CD4-positive, CD25-positive, alpha-beta regulatory T cell (primary cell): ENCODE measurements at regions not wholly inside any gene's neighbourhood (a gene's known extent, or its start where the extent isn't known, plus 50 kb on each side); places are given as distances from the start of the nearest gene placed in this dataset.

Experiments
- ATAC-seq, 2 donors: fragments of 150-1000 bp; cut with Tn5 transposase; one replicate each; pipeline ENCODE4 v1.10.0; 2021; ENCODE audit warnings: low read depth in 2 of 2, moderate number of reproducible peaks in 2 of 2, moderate library complexity in 1 of 2
- DNase-seq, 3 donors: peaks; one replicate each; pipeline versions ENCODE4 v3.0.0 to v3.0.0-alpha.2; 2012 to 2022; ENCODE audit warnings: mixed read lengths in 1 of 3
- H3K27ac ChIP-seq: one replicate; pipeline ENCODE4 v1.7.0; 2013; ENCODE audit warnings: mild to moderate bottlenecking, low read length; ENCODE audit not compliant: insufficient read depth, poor library complexity, severe bottlenecking
- H3K27me3 ChIP-seq: one replicate; pipeline ENCODE4 v1.7.0; 2013; ENCODE audit warnings: low read length; ENCODE audit not compliant: control insufficient read depth, insufficient read depth
- H3K36me3 ChIP-seq: one replicate; pipeline ENCODE4 v1.7.0; 2013; ENCODE audit warnings: mild to moderate bottlenecking, low read length, moderate library complexity; ENCODE audit not compliant: control insufficient read depth, insufficient read depth
- H3K4me1 ChIP-seq: 2 replicates; pipeline ENCODE4 v1.7.0; 2013; ENCODE audit warnings: mild to moderate bottlenecking, low read length; ENCODE audit not compliant: insufficient read depth, control insufficient read depth, poor library complexity, severe bottlenecking
- H3K4me3 ChIP-seq: one replicate; pipeline ENCODE4 v1.7.0; 2013; ENCODE audit warnings: low read depth, mild to moderate bottlenecking, low read length, moderate library complexity
- H3K9me3 ChIP-seq, 2 experiments: 1 replicate in 1 of 2; 2 replicates in 1 of 2; pipeline ENCODE4 v1.7.0; 2013; ENCODE audit warnings: low read length in 2 of 2, mild to moderate bottlenecking in 1 of 2, moderate library complexity in 1 of 2; ENCODE audit not compliant: control insufficient read depth in 2 of 2
- H3K27ac Mint-ChIP-seq, 3 donors: one replicate each; pipeline ENCODE4 v1.8.0; 2020 to 2022; ENCODE audit warnings: mild to moderate bottlenecking in 3 of 3, mixed read lengths in 3 of 3, moderate library complexity in 2 of 3
- H3K27me3 Mint-ChIP-seq: one replicate; pipeline ENCODE4 v1.8.0; 2022; ENCODE audit warnings: mild to moderate bottlenecking, mixed read lengths
- H3K36me3 Mint-ChIP-seq: one replicate; pipeline ENCODE4 v1.8.0; 2020; ENCODE audit warnings: mixed read lengths
- H3K4me1 Mint-ChIP-seq, 4 donors: one replicate each; pipeline ENCODE4 v1.8.0; 2020 to 2022; ENCODE audit warnings: mixed read lengths in 4 of 4, mild to moderate bottlenecking in 1 of 4
- H3K4me3 Mint-ChIP-seq, 4 donors: one replicate each; pipeline ENCODE4 v1.8.0; 2020 to 2022; ENCODE audit warnings: mild to moderate bottlenecking in 4 of 4, mixed read lengths in 4 of 4, moderate library complexity in 3 of 4
- H3K9me3 Mint-ChIP-seq, 7 donors: one replicate each; pipeline ENCODE4 v1.8.0; 2020 to 2022; ENCODE audit warnings: mixed read lengths in 7 of 7, mild to moderate bottlenecking in 3 of 7, moderate library complexity in 2 of 7

DNA sequence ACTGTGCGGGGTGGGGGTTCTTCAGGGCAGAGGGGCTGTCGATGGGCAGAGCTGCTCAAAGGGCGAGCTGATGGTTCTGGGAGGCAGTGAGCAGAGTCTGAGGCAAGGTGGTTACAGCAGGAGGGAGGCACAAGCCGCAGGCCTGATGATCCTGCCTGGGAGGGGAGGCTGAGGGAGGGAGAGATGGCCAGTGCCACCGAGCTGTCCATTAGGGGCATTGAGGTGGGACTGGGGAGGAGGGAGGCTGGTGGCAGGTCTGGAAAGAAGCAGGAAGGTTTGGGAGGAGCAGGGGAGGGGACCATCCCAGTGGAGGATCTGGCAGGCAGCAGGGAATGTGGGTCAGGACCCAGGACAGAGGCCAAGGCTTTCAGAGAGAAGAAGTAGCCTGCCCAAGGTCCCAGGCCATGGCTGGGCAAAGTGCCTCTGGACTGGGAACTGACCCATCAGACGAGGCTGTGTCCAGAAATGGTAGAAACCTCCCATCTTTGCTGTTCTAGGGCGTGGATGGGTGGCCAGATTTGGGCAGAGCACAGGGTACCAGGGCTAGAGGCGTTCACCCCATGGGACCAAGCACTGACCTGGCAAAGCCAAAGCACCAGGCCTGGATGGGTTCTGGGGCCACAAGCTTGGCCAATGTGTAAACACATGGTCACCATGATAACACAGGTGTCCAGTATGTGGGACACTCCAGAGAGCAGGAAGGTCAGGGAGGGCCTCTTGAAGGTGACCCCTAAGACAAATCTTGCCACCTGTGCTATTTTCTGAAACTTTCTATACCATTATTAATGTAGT is 55.5 kb downstream of the INHBB start:
- Mint-ChIP-seq H3K36me3 (no peaks in the 10 kb centered on the region), H3K27me3 (peaks cover 8% of the 10 kb centered on the region), H3K27ac (no peak overlapping the region), H3K4me1 (no peaks in the 10 kb centered on the region), H3K4me3 (no peak overlapping the region), H3K9me3 (peaks cover 0 to 2% (median 0%) of the 10 kb centered on the region in 7 donors)
- Histone ChIP-seq H3K9me3 (no peaks in the 10 kb centered on the region), H3K27me3 (no peaks in the 10 kb centered on the region), H3K27ac (no peak overlapping the region), H3K4me1 (no peaks in the 10 kb centered on the region), H3K4me3 (no peak overlapping the region), H3K36me3 (no peaks in the 10 kb centered on the region)
- ATAC-seq: no peak
- DNase-seq: no peak

DNA sequence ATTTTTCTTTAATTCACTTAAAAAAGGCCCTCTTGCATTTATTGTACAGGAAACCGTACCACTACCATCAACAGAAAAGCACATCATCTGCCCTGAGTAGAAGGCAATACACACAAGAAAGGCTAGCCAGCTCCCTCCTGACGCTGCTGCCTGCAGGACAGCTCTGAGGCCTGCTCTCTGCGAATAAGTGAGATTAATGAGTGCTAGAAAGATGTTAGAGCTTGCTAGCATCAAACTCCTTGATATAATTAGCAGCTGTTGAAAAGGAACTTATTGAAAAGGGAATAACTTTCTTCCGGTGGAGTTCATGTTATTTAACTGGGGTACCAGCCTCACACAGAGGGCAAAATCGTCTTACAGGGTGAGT is 56.1 kb downstream of the INHBB start:
- Histone ChIP-seq H3K4me3 (no peak overlapping the region), H3K36me3 (no peaks in the 10 kb centered on the region), H3K27ac (no peak overlapping the region), H3K9me3 (no peaks in the 10 kb centered on the region), H3K27me3 (no peaks in the 10 kb centered on the region), H3K4me1 (no peaks in the 10 kb centered on the region)
- no peak overlapping the region for H3K27ac Mint-ChIP-seq
- H3K9me3 Mint-ChIP-seq: peaks cover 0 to 3% (median 1%) of the 10 kb centered on the region in 7 donors
- H3K4me3 Mint-ChIP-seq: no peak overlapping the region
- H3K27me3 Mint-ChIP-seq: peaks cover 8% of the 10 kb centered on the region
- ATAC-seq (no peak), DNase-seq (no peak)
- no peaks in the 10 kb centered on the region for H3K4me1 Mint-ChIP-seq
- no peaks in the 10 kb centered on the region for H3K36me3 Mint-ChIP-seq

DNA sequence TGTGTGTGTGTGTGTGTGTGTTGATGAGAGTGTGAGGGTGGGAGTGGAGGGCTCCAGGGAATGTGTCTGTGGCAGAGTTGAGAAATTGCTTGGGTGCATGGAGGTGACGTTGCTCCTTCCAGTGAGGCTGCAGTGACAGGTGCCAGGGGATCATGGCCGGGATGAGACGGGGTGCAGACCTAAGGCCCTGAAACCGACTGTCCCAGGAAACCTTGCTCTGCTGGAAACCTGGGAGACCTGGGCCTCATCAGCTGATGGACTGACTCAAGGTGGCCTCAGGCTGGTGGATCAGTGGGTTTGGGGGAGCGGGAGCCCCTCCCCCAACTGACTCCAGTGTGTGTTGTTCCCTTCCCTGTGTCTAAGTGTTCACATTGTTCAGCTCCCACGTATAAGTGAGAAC is 56.6 kb downstream of the INHBB start:
- Histone ChIP-seq H3K27me3 (no peaks in the 10 kb centered on the region), H3K4me1 (no peaks in the 10 kb centered on the region), H3K36me3 (no peaks in the 10 kb centered on the region), H3K4me3 (no peak overlapping the region), H3K27ac (no peak overlapping the region), H3K9me3 (no peaks in the 10 kb centered on the region)
- ATAC-seq: no peak
- DNase-seq: no peak
- no peaks in the 10 kb centered on the region for H3K4me1 Mint-ChIP-seq
- H3K36me3 Mint-ChIP-seq: no peaks in the 10 kb centered on the region
- peaks cover 8% of the 10 kb centered on the region for H3K27me3 Mint-ChIP-seq
- H3K4me3 Mint-ChIP-seq: no peak overlapping the region
- peaks cover 0 to 5% (median 2%) of the 10 kb centered on the region in 7 donors for H3K9me3 Mint-ChIP-seq
- no peak overlapping the region for H3K27ac Mint-ChIP-seq

DNA sequence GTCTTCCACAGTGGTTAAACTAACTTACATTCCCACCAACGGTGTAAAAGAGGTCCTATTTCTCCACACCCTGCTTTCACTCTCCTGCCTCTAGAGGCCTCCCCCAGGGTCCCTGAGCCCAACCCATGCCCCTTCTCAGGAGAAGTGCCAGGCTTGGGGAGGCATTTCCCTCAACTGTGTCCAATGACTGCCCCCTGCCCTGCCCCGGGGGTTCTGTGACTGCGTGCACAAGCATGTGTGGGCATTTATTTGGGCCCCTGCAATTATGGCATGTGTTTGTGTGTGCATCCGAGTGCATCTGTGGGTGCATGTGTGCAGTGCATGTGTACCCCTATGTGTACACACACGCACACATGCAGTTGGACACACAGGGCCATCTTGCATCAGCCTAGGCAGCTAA is 57.3 kb downstream of the INHBB start:
- H3K27ac Mint-ChIP-seq: no peak overlapping the region
- H3K4me1 Mint-ChIP-seq: no peaks in the 10 kb centered on the region
- H3K36me3 ChIP-seq: no peaks in the 10 kb centered on the region
- no peak overlapping the region for H3K4me3 ChIP-seq
- H3K9me3 Mint-ChIP-seq: peaks cover 0 to 7% (median 4%) of the 10 kb centered on the region in 7 donors
- H3K4me3 Mint-ChIP-seq: no peak overlapping the region
- H3K27me3 ChIP-seq: no peaks in the 10 kb centered on the region
- ATAC-seq: no peak
- H3K27me3 Mint-ChIP-seq: peaks cover 7% of the 10 kb centered on the region
- DNase-seq: no peak
- H3K4me1 ChIP-seq: no peaks in the 10 kb centered on the region
- no peaks in the 10 kb centered on the region for H3K36me3 Mint-ChIP-seq
- no peak overlapping the region for H3K27ac ChIP-seq
- H3K9me3 ChIP-seq: no peaks in the 10 kb centered on the region

DNA sequence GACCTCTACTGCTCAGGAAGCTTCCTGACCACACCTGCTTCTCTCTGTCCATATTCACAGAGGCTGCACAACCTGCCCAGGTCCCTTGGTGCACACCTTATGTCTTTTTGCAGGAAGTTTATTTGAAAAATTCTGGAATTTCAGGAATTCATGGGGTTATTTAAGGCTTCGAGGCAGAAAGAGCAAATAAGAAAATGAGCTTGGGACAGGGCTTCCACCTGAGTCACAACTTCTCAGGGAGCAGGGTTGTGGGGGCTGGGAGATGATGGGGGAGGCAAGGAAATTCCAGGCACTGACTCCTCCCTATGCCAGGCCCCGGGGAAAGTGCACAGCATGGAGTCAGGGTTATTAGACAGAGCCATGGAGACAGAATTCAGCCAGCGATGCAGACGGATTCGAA is 57.7 kb downstream of the INHBB start:
- no peaks in the 10 kb centered on the region for H3K4me1 ChIP-seq
- ATAC-seq (no peak), DNase-seq (no peak)
- H3K4me3 ChIP-seq: no peak overlapping the region
- H3K36me3 ChIP-seq: no peaks in the 10 kb centered on the region
- H3K9me3 Mint-ChIP-seq: peaks cover 0 to 11% (median 4%) of the 10 kb centered on the region in 7 donors
- no peaks in the 10 kb centered on the region for H3K4me1 Mint-ChIP-seq
- H3K27ac ChIP-seq: no peak overlapping the region
- no peaks in the 10 kb centered on the region for H3K9me3 ChIP-seq
- H3K36me3 Mint-ChIP-seq: no peaks in the 10 kb centered on the region
- H3K27ac Mint-ChIP-seq: no peak overlapping the region
- no peak overlapping the region for H3K4me3 Mint-ChIP-seq
- H3K27me3 ChIP-seq: no peaks in the 10 kb centered on the region
- peaks cover 4% of the 10 kb centered on the region for H3K27me3 Mint-ChIP-seq

DNA sequence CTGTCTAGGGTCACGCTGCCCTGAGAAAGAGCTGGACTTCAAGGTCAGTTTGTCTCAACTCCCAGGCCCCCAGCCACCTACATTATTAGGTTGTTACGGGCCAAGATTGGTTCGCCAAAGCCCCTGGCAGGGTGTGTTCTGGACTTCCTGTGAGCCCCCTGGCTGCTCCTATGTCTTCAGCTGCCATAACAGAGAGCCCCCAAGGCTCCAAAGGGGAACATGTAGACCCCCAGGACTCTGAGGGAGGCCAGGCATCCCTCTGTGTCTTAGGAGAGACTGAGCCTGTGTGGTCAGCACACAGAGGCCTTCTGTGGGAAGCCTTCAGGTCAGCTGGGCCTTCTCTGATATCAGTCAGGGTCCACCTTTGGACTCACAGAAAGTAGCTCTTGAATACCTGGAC is 58.3 kb downstream of the INHBB start:
- Histone ChIP-seq H3K27ac (no peak overlapping the region), H3K27me3 (no peaks in the 10 kb centered on the region), H3K4me3 (no peak overlapping the region), H3K9me3 (no peaks in the 10 kb centered on the region), H3K4me1 (no peaks in the 10 kb centered on the region), H3K36me3 (no peaks in the 10 kb centered on the region)
- no peaks in the 10 kb centered on the region for H3K36me3 Mint-ChIP-seq
- no peaks in the 10 kb centered on the region for H3K4me1 Mint-ChIP-seq
- no peak for ATAC-seq
- peaks cover 4% of the 10 kb centered on the region for H3K27me3 Mint-ChIP-seq
- H3K27ac Mint-ChIP-seq: no peak overlapping the region
- H3K4me3 Mint-ChIP-seq: no peak overlapping the region
- H3K9me3 Mint-ChIP-seq: peaks cover 0 to 13% (median 5%) of the 10 kb centered on the region in 7 donors
- DNase-seq: no peak

DNA sequence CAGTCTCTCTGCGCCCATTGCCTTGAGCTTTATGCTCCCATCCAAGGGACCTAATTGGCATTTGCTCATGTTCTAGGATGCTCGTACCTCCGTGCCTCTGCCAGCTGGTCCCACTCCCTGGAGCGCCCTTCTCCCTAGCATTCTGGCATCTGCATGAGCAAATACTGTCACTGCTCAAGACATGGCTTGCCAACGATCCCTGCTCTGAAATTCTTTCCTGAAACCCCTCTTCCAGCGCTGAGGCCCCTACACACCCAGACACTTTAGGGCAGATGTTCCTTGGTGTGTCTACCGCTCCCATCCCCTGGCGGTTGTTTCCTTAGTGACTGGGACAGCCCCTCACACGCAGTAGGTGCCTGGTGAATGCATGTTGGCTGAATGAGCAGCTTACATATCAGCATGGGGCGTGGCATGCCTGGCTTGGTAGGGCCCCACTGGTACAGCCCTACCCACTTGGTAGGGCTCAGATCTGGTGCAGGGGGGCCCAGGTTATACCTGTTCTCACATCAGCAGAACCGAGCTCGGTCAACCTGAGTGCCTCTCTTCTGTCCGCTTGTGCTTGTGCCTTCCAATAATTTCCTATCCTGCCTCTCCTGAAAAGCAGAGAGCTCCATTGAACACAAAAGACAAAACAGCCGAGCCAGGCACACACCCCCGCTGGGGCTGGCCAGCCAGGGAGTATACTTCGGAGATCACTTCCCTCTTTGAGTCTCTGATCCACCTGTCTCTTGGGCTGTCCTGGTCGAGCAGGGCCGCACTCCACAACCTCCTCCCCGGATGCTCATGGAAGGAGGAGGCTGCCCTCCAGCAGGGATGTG is 59.2 kb downstream of the INHBB start:
- Mint-ChIP-seq H3K4me3 (no peak overlapping the region), H3K9me3 (peaks cover 0 to 13% (median 5%) of the 10 kb centered on the region in 7 donors), H3K27me3 (peaks cover 4% of the 10 kb centered on the region), H3K4me1 (no peaks in the 10 kb centered on the region), H3K36me3 (no peaks in the 10 kb centered on the region), H3K27ac (no peak overlapping the region)
- ATAC-seq: no peak
- H3K27ac ChIP-seq: no peak overlapping the region
- no peak overlapping the region for H3K4me3 ChIP-seq
- no peak for DNase-seq
- no peaks in the 10 kb centered on the region for H3K4me1 ChIP-seq
- H3K9me3 ChIP-seq: peaks cover 0 to 4% of the 10 kb centered on the region in 2 experiments
- H3K27me3 ChIP-seq: no peaks in the 10 kb centered on the region
- H3K36me3 ChIP-seq: no peaks in the 10 kb centered on the region

DNA sequence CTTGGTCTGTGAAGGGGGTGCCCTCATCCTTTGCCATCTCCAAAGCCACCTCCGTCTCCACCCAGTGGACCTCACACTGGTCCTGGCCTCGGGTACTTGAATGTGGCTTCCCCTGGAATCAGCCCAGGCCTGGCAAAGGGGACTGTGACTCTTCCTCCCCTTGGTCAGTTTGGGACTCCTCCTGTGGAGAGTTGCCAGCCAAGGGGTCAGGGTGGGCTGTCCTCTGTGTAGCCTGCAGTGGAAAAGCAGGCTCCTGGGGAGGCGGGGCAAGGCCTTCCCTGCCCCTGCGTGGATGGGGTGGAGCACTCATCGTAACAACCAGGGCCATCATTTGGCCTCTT is 59.8 kb downstream of the INHBB start:
- ATAC-seq (no peak), DNase-seq (no peak)
- H3K4me3 ChIP-seq: no peak overlapping the region
- Mint-ChIP-seq H3K27ac (no peak overlapping the region), H3K4me1 (no peaks in the 10 kb centered on the region), H3K9me3 (peaks cover 0 to 13% (median 6%) of the 10 kb centered on the region in 7 donors), H3K4me3 (no peak overlapping the region), H3K36me3 (no peaks in the 10 kb centered on the region), H3K27me3 (peaks cover 4% of the 10 kb centered on the region)
- H3K27ac ChIP-seq: no peak overlapping the region
- no peaks in the 10 kb centered on the region for H3K27me3 ChIP-seq
- H3K4me1 ChIP-seq: no peaks in the 10 kb centered on the region
- no peaks in the 10 kb centered on the region for H3K36me3 ChIP-seq
- peaks cover 0 to 5% of the 10 kb centered on the region in 2 experiments for H3K9me3 ChIP-seq
